Calu3 (cell line): ENCODE measurements at regions not wholly inside any gene's neighbourhood (a gene's known extent, or its start where the extent isn't known, plus 50 kb on each side); places are given as distances from the start of the nearest gene placed in this dataset.

Source experiments
- BruUV-seq: library from RNA; stranded (reverse); fragments of 400-500 nt; replicated peaks from 2 replicates; lab custom pipeline; 2021; lab: Mats Ljungman, UMichigan
- CTCF ChIA-PET: fragments of 300-600 bp; sonication (Branson Sonifier 250); formaldehyde crosslinking; loops from one replicate; lab custom pipeline; 2022; ENCODE audit warnings: antibody characterized with exemption; lab: Charles Lee
- DNase-seq: peaks from one replicate; pipeline ENCODE4 v3.0.0; 2022
- H3K27ac Mint-ChIP-seq: one replicate; pipeline ENCODE4 v1.8.0; 2022; ENCODE audit warnings: mixed read lengths; ENCODE audit not compliant: unreplicated experiment
- H3K27me3 Mint-ChIP-seq: one replicate; pipeline ENCODE4 v1.8.0; 2022; ENCODE audit warnings: mixed read lengths; ENCODE audit not compliant: unreplicated experiment
- H3K36me3 Mint-ChIP-seq: one replicate; pipeline ENCODE4 v1.8.0; 2022; ENCODE audit warnings: mild to moderate bottlenecking, moderate library complexity, mixed read lengths; ENCODE audit not compliant: insufficient read depth, unreplicated experiment
- H3K4me1 Mint-ChIP-seq: one replicate; pipeline ENCODE4 v1.8.0; 2022; ENCODE audit warnings: mild to moderate bottlenecking, low read depth, mixed read lengths; ENCODE audit not compliant: unreplicated experiment
- H3K4me3 Mint-ChIP-seq: one replicate; pipeline ENCODE4 v1.8.0; 2022; ENCODE audit warnings: mild to moderate bottlenecking, low read depth, moderate library complexity, mixed read lengths; ENCODE audit not compliant: unreplicated experiment
- H3K9me3 Mint-ChIP-seq: one replicate; pipeline ENCODE4 v1.8.0; 2022; ENCODE audit warnings: low read depth, mixed read lengths; ENCODE audit not compliant: unreplicated experiment
- CTCF ChIP-seq: fragments of 200-600 bp; IDR thresholded peaks from one replicate; pipeline ENCODE4 v1.8.0; 2022; ENCODE audit warnings: antibody characterized with exemption; ENCODE audit not compliant: unreplicated experiment
- intact Hi-C: fragments of 100-400 bp; cut with micrococcal nuclease; formaldehyde crosslinking; loops from one replicate; pipeline ENCODE4 v1.10.0; 2022; ENCODE audit not compliant: unreplicated experiment

DNA sequence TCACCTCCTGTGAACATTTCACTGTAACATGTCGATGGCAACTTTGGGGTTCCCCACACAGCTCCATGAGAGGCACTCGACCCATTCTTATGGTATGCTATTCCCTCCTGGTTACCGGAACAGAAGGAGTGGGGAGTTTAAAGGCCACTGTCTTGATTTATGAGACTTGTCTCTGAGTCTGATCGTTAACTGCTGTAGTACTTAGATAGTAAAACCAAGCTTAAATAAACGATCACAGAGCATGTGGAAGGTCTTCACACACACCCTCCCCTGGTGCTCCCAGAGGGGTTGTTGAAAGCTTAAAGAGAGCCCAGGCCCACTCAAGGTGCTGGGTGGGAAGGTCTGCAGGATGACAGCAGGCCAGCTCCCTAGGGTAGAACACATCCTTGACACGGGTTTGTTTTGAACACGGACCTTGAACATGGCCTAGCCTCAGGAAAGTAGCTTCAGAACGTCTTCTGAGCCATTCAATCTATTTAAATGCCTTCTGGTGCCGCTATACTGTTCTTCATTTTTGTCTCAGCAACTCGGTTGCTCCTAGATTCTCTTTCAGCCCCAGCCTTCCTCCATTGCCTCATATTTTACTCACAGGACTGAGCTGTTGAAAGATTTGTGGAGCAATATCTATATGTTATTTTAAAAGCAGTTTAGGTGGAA is 335.3 kb downstream of the FGFR2 start:
- Mint-ChIP-seq H3K27me3 (no peaks in the 10 kb centered on the region), H3K4me3 (no peak overlapping the region), H3K9me3 (peaks cover 2% of the 10 kb centered on the region), H3K27ac (no peak overlapping the region), H3K4me1 (peaks cover 26% of the 10 kb centered on the region), H3K36me3 (no peaks in the 10 kb centered on the region)
- DNase-seq, result no peak
- CTCF ChIA-PET, result no interaction called here
- no TSS peak for BruUV-seq
- no peak for TF ChIP-seq CTCF
- intact Hi-C loops, result no loop called here

GRCh38 chr10:121263431-121263783 is 334.8 kb downstream of the FGFR2 start:
- H3K27me3 Mint-ChIP-seq, result no peaks in the 10 kb centered on the region
- CTCF ChIA-PET, result no interaction called here
- peaks cover 31% of the 10 kb centered on the region for H3K4me1 Mint-ChIP-seq
- no TSS peak for BruUV-seq
- DNase-seq, result no peak
- intact Hi-C loops, result no loop called here
- no peak for TF ChIP-seq CTCF
- no peak overlapping the region for H3K27ac Mint-ChIP-seq
- H3K4me3 Mint-ChIP-seq, result no peak overlapping the region
- peaks cover 2% of the 10 kb centered on the region for H3K9me3 Mint-ChIP-seq
- no peaks in the 10 kb centered on the region for H3K36me3 Mint-ChIP-seq

GRCh38 chr10:121265360-121266123 is 332.7 kb downstream of the FGFR2 start:
- Mint-ChIP-seq H3K27ac (no peak overlapping the region), H3K4me1 (peaks cover 28% of the 10 kb centered on the region), H3K4me3 (no peak overlapping the region), H3K36me3 (no peaks in the 10 kb centered on the region), H3K27me3 (peaks cover 4% of the 10 kb centered on the region), H3K9me3 (peaks cover 2% of the 10 kb centered on the region)
- no TSS peak for BruUV-seq
- no peak for DNase-seq
- intact Hi-C loops, result no loop called here
- CTCF ChIA-PET, result no interaction called here
- no peak for TF ChIP-seq CTCF

DNA sequence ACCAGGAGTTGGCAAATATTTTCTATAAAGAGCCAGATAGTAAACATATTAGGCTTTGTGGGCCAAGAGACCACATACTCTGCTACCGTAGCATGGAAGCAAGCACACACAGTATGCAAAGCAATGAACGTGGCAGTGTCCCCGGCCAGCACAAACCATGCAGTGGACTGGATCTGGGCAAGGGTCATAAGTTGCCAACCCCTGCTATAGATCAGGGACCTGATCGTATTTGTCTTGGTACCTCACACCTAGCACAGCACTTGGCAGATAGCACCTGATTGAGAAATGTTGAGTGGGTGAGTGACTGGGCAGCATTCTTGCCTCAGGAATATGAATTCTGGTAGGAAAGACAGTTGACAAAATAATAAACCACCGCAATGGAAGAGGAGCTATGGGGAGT is 331.9 kb downstream of the FGFR2 start:
- DNase-seq, result no peak
- Mint-ChIP-seq H3K27me3 (peaks cover 11% of the 10 kb centered on the region), H3K9me3 (peaks cover 2% of the 10 kb centered on the region), H3K27ac (no peak overlapping the region), H3K4me1 (peaks cover 22% of the 10 kb centered on the region), H3K36me3 (no peaks in the 10 kb centered on the region), H3K4me3 (no peak overlapping the region)
- intact Hi-C loops, result no loop called here
- CTCF ChIA-PET, result no interaction called here
- no peak for TF ChIP-seq CTCF
- no TSS peak for BruUV-seq
